H1 (cell line): ENCODE measurements at regions not wholly inside any gene's neighbourhood (a gene's known extent, or its start where the extent isn't known, plus 50 kb on each side); places are given as distances from the start of the nearest gene placed in this dataset.
A peak's percentile ranks its signal among the peaks of the same experiment; 100 is the strongest.

Source experiments
- CTCF ChIA-PET: fragments of 300-600 bp; sonication (Branson Sonifier 250); formaldehyde crosslinking; loops from one replicate; lab custom pipeline; 2021; ENCODE audit not compliant: partially characterized antibody; lab: Charles Lee
- POLR2A ChIA-PET: fragments of 300-600 bp; sonication (Branson Sonifier 250); formaldehyde crosslinking; loops from one replicate; lab custom pipeline; 2021; ENCODE audit warnings: inconsistent platforms; ENCODE audit not compliant: partially characterized antibody; lab: Charles Lee
- DNase-seq, 2 experiments: peaks; one replicate each; pipeline versions ENCODE4 v3.0.0 to v3.0.0-alpha.2; 2010 to 2022; ENCODE audit warnings: low spot score in 2 of 2, low read depth in 1 of 2, mixed read lengths in 1 of 2
- FAIRE-seq: peaks from 2 replicates; lab custom pipeline; 2011; peaks lifted over from hg19 to GRCh38; lab: Jason Lieb, UNC
- H2AFZ ChIP-seq: 2 replicates; pipeline ENCODE4 v1.8.1; 2012; ENCODE audit warnings: low read length, inconsistent platforms
- H2AK5ac ChIP-seq: 2 replicates; pipeline ENCODE4 v1.6.1; 2013; ENCODE audit warnings: low read depth, low read length
- H2BK120ac ChIP-seq: replicated peaks from 2 replicates; pipeline ENCODE3; 2013; ENCODE audit warnings: low read depth, low read length, inconsistent platforms
- H2BK12ac ChIP-seq: 2 replicates; pipeline ENCODE4 v1.6.1; 2013; ENCODE audit warnings: low read depth, low read length
- H2BK15ac ChIP-seq: 2 replicates; pipeline ENCODE4 v1.6.1; 2013; ENCODE audit warnings: low read length
- H2BK20ac ChIP-seq: 2 replicates; pipeline ENCODE4 v1.6.1; 2013; ENCODE audit warnings: low read length
- H2BK5ac ChIP-seq: 2 replicates; pipeline ENCODE4 v1.6.1; 2013; ENCODE audit warnings: low read depth, low read length
- H3K14ac ChIP-seq: 2 replicates; pipeline ENCODE4 v1.6.1; 2013; ENCODE audit warnings: inconsistent platforms; ENCODE audit not compliant: insufficient read length
- H3K18ac ChIP-seq: 2 replicates; pipeline ENCODE4 v1.6.1; 2013; ENCODE audit warnings: low read length; ENCODE audit errors: extremely low read depth
- H3K23ac ChIP-seq: 2 replicates; pipeline ENCODE4 v1.6.1; 2013; ENCODE audit warnings: inconsistent platforms; ENCODE audit not compliant: insufficient read length
- H3K23me2 ChIP-seq: 2 replicates; pipeline ENCODE4 v1.6.1; 2013; ENCODE audit warnings: low read depth, low read length
- H3K27ac ChIP-seq: 2 replicates; pipeline ENCODE4 v1.6.1; 2011; ENCODE audit warnings: low read depth, low read length, inconsistent platforms
- H3K27me3 ChIP-seq, 4 experiments: replicated peaks in 1 of 4; 1 replicate in 1 of 4; 2 replicates in 3 of 4; pipeline versions ENCODE4 v1.6.1 to v1.8.1; 2011 to 2013; ENCODE audit warnings: low read length in 3 of 4, mild to moderate bottlenecking in 3 of 4, inconsistent platforms in 2 of 4, mixed read lengths in 2 of 4, moderate library complexity in 1 of 4; ENCODE audit not compliant: control insufficient read depth in 3 of 4, insufficient read depth in 3 of 4; ENCODE audit errors: extremely low read depth in 1 of 4
- H3K36me3 ChIP-seq, 4 experiments: 2 replicates each; pipeline versions ENCODE4 v1.6.1 to v1.8.1; 2011 to 2013; ENCODE audit warnings: mild to moderate bottlenecking in 4 of 4, low read length in 3 of 4, moderate library complexity in 2 of 4, control low read depth in 1 of 4, inconsistent platforms in 1 of 4; ENCODE audit not compliant: insufficient read depth in 4 of 4, control insufficient read depth in 2 of 4
- H3K4ac ChIP-seq: replicated peaks from 2 replicates; pipeline ENCODE3; 2013; ENCODE audit warnings: low read length, low read depth, mixed read lengths, inconsistent platforms; ENCODE audit not compliant: insufficient read length
- H3K4me1 ChIP-seq, 4 experiments: replicated peaks in 1 of 4; 1 replicate in 1 of 4; 2 replicates in 3 of 4; pipeline versions ENCODE4 v1.6.1 to v1.8.1; 2011 to 2013; ENCODE audit warnings: low read length in 3 of 4, inconsistent platforms in 2 of 4, mixed read lengths in 1 of 4; ENCODE audit not compliant: insufficient read depth in 4 of 4, control insufficient read depth in 3 of 4
- H3K4me2 ChIP-seq, 2 experiments: 2 replicates each; pipeline versions ENCODE4 v1.6.1 to v1.8.1; 2011 to 2013; ENCODE audit warnings: low read depth in 2 of 2, low read length in 2 of 2, control low read depth in 1 of 2, inconsistent platforms in 1 of 2, mild to moderate bottlenecking in 1 of 2; ENCODE audit not compliant: insufficient read depth in 1 of 2
- H3K4me3 ChIP-seq, 4 experiments: fragments of 200-600, 300-600 bp in 1 of 4; sonication (generic), shearing (Covaris generic), sonication (Bioruptor Twin) in 1 of 4; 2 replicates each; pipeline versions ENCODE4 v1.5.1 to v1.8.1; 2011 to 2016; ENCODE audit warnings: low read length in 4 of 4, low read depth in 3 of 4, control low read depth in 2 of 4, inconsistent platforms in 2 of 4, mild to moderate bottlenecking in 2 of 4, mixed read lengths in 1 of 4, moderate library complexity in 1 of 4; ENCODE audit not compliant: insufficient read depth in 2 of 4; ENCODE audit errors: extremely low read depth in 1 of 4
- H3K56ac ChIP-seq: replicated peaks from 2 replicates; pipeline ENCODE3; 2013; ENCODE audit warnings: low read depth, mild to moderate bottlenecking, mixed read lengths, low read length, inconsistent platforms; ENCODE audit not compliant: insufficient read length
- H3K79me1 ChIP-seq: 2 replicates; pipeline ENCODE4 v1.6.1; 2013; ENCODE audit warnings: low read depth, low read length, control low read depth
- H3K79me2 ChIP-seq, 2 experiments: 2 replicates each; pipeline versions ENCODE4 v1.6.1 to v1.8.1; 2012 to 2013; ENCODE audit warnings: low read length in 2 of 2, mild to moderate bottlenecking in 2 of 2, inconsistent platforms in 1 of 2; ENCODE audit not compliant: insufficient read depth in 2 of 2, control insufficient read depth in 1 of 2
- H3K9ac ChIP-seq, 4 experiments: replicated peaks in 1 of 4; 1 replicate in 1 of 4; 2 replicates in 3 of 4; pipeline versions ENCODE4 v1.6.1 to v1.8.1; 2011 to 2013; ENCODE audit warnings: low read depth in 3 of 4, low read length in 3 of 4, control low read depth in 2 of 4, mild to moderate bottlenecking in 2 of 4, moderate library complexity in 2 of 4, inconsistent platforms in 1 of 4; ENCODE audit errors: extremely low read depth in 1 of 4
- H3K9me3 ChIP-seq, 2 experiments: 2 replicates each; pipeline versions ENCODE4 v1.6.1 to v1.8.1; 2012 to 2013; ENCODE audit warnings: mild to moderate bottlenecking in 2 of 2, moderate library complexity in 2 of 2, control low read depth in 1 of 2, inconsistent platforms in 1 of 2, low read depth in 1 of 2, low read length in 1 of 2, mixed read lengths in 1 of 2; ENCODE audit not compliant: insufficient read depth in 2 of 2
- H4K20me1 ChIP-seq, 2 experiments: replicated peaks in 1 of 2; 2 replicates each; pipeline versions ENCODE3 to v1.8.1; 2011 to 2013; ENCODE audit warnings: inconsistent platforms in 2 of 2, low read length in 2 of 2, mild to moderate bottlenecking in 1 of 2; ENCODE audit not compliant: insufficient read depth in 2 of 2, control insufficient read depth in 1 of 2
- H4K5ac ChIP-seq: 2 replicates; pipeline ENCODE4 v1.6.1; 2013; ENCODE audit warnings: low read length, low read depth, mixed read lengths, inconsistent platforms; ENCODE audit not compliant: insufficient read length
- H4K8ac ChIP-seq: 2 replicates; pipeline ENCODE4 v1.8.0; 2013; ENCODE audit warnings: mild to moderate bottlenecking, moderate library complexity, low read length, inconsistent platforms; ENCODE audit not compliant: insufficient read depth; ENCODE audit errors: extremely low read depth
- H4K91ac ChIP-seq: replicated peaks from 2 replicates; pipeline ENCODE3; 2013; ENCODE audit warnings: low read length, mixed read lengths, inconsistent platforms; ENCODE audit not compliant: insufficient read length
- CTCF ChIP-seq, 3 experiments: IDR thresholded peaks; 1 replicate in 2 of 3; 2 replicates in 1 of 3; pipeline versions ENCODE4 v1.5.1 to v1.6.1; 2011; ENCODE audit warnings: low read length in 3 of 3, mild to moderate bottlenecking in 3 of 3, inconsistent platforms in 2 of 3, low read depth in 1 of 3, moderate library complexity in 1 of 3; ENCODE audit not compliant: insufficient read depth in 1 of 3; ENCODE audit errors: control extremely low read depth in 1 of 3
- KDM5A ChIP-seq: fragments of 200-600 bp; IDR thresholded peaks from 2 replicates; pipeline ENCODE4 v1.7.1; 2012; ENCODE audit warnings: mild to moderate bottlenecking, low read length, inconsistent platforms, mixed read lengths
- TBP ChIP-seq: IDR thresholded peaks from 2 replicates; pipeline ENCODE4 v1.6.1; 2011; ENCODE audit warnings: low read depth, low read length, improper control_type of control experiment
- WGBS, 2 experiments: shearing (Covaris generic) in 1 of 2; methylation state at CpG; one replicate each; pipeline versions ENCODE4 v1.1.6 to v1.1.7; 2013 to 2015; ENCODE audit warnings: low lambda C conversion rate in 2 of 2, mixed read lengths in 2 of 2, inconsistent platforms in 1 of 2, low coverage in 1 of 2, missing lambda C conversion rate in 1 of 2; ENCODE audit not compliant: insufficient replicate concordance in 2 of 2, insufficient coverage in 1 of 2, insufficient read length in 1 of 2; ENCODE audit errors: extremely low coverage in 1 of 2, missing lambda C conversion rate in 1 of 2; 5-methylcytosine and 5-hydroxymethylcytosine counted together

- Histone ChIP-seq H2BK120ac (no peak overlapping the region), H3K4me1 (no peaks in the 10 kb centered on the region), H2BK12ac (no peak overlapping the region), H3K9me3 (no peaks in the 10 kb centered on the region), H3K23ac (no peak overlapping the region), H3K4me3 (no peak overlapping the region), H2BK5ac (no peak overlapping the region), H4K8ac (no peak overlapping the region), H4K91ac (no peak overlapping the region), H3K79me1 (no peaks in the 10 kb centered on the region), H3K27me3 (no peaks in the 10 kb centered on the region), H3K79me2 (no peaks in the 10 kb centered on the region), H3K14ac (no peak overlapping the region), H3K4ac (no peak overlapping the region), H3K23me2 (no peaks in the 10 kb centered on the region), H2AK5ac (no peak overlapping the region), H4K5ac (no peak overlapping the region), H3K56ac (no peak overlapping the region), H3K4me2 (no peak overlapping the region), H3K36me3 (no peaks in the 10 kb centered on the region), H4K20me1 (no peaks in the 10 kb centered on the region), H3K9ac (no peak overlapping the region), H2BK15ac (no peak overlapping the region), H2BK20ac (no peak overlapping the region), H3K18ac (no peak overlapping the region), H2AFZ (no peak overlapping the region), H3K27ac (no peak overlapping the region)
- no peak for DNase-seq
- 88% methylated on average over 4 of the region's 4 CpGs; no CpG with 5 or more reads in 1 of the 2 experiments for WGBS, 2 experiments
- no peak for FAIRE-seq
- no peak for TF ChIP-seq TBP
- peak in 1 of 3 experiments; percentile 22; a peak in 1 of 4 replicates for TF ChIP-seq CTCF (IDR thresholded peaks at IDR 0.05; ENCODE audit: control extremely low read depth in 1 of 3, insufficient read depth in 1 of 3, low read depth in 1 of 3, low read length in 3 of 3)
- no peak for TF ChIP-seq KDM5A
- ChIA-PET POLR2A (no interaction called here), CTCF (interaction anchor here (0.6 to 1.1 kb wide), 3 partner anchors 11 to 507 kb away, joined by 3 to 4 read pairs (median 3); no protein-coding TSS in a partner anchor)
Measured at GRCh38 chr3:19792388-19792787, 141.6 kb downstream of the EFHB start.
